Endodermal cell (in vitro differentiated cells): ENCODE measurements at regions not wholly inside any gene's neighbourhood (a gene's known extent, or its start where the extent isn't known, plus 50 kb on each side); places are given as distances from the start of the nearest gene placed in this dataset.

Experiments
- DNase-seq: peaks from one replicate; pipeline ENCODE4 v3.0.0-alpha.2; 2017
- H3K27ac ChIP-seq: 2 replicates; pipeline ENCODE4 v1.5.1; 2013; ENCODE audit warnings: mild to moderate bottlenecking, low read depth, low read length, moderate library complexity
- H3K27me3 ChIP-seq: 2 replicates; pipeline ENCODE4 v1.6.1; 2013; ENCODE audit warnings: mild to moderate bottlenecking, low read length, moderate library complexity; ENCODE audit not compliant: insufficient read depth, control insufficient read depth, poor library complexity, severe bottlenecking
- H3K36me3 ChIP-seq: 2 replicates; pipeline ENCODE4 v1.7.0; 2013; ENCODE audit warnings: mild to moderate bottlenecking, low read length, moderate library complexity; ENCODE audit not compliant: control insufficient read depth, insufficient read depth
- H3K4me1 ChIP-seq: one replicate; pipeline ENCODE4 v1.7.0; 2013; ENCODE audit warnings: low read length; ENCODE audit not compliant: control insufficient read depth, insufficient read depth
- H3K4me3 ChIP-seq: 2 replicates; pipeline ENCODE4 v1.5.1; 2013; ENCODE audit warnings: mild to moderate bottlenecking, low read length, moderate library complexity
- H3K9ac ChIP-seq: 2 replicates; pipeline ENCODE4 v1.6.1; 2013; ENCODE audit warnings: mild to moderate bottlenecking, low read length, moderate library complexity; ENCODE audit not compliant: poor library complexity, severe bottlenecking; ENCODE audit errors: extremely low read depth
- H3K9me3 ChIP-seq: 2 replicates; pipeline ENCODE4 v1.6.1; 2013; ENCODE audit warnings: mild to moderate bottlenecking, low read length, moderate library complexity; ENCODE audit not compliant: control insufficient read depth
- H3K27ac Mint-ChIP-seq: 2 replicates; pipeline ENCODE4 v1.8.0; 2020; ENCODE audit warnings: mixed read lengths
- H3K27me3 Mint-ChIP-seq: 2 replicates; pipeline ENCODE4 v1.8.0; 2021; ENCODE audit warnings: mild to moderate bottlenecking, mixed read lengths; ENCODE audit not compliant: insufficient read depth
- H3K36me3 Mint-ChIP-seq: 2 replicates; pipeline ENCODE4 v1.8.0; 2020; ENCODE audit warnings: low read depth, mixed read lengths
- H3K4me1 Mint-ChIP-seq: 2 replicates; pipeline ENCODE4 v1.8.0; 2020; ENCODE audit warnings: mixed read lengths
- H3K4me3 Mint-ChIP-seq: 2 replicates; pipeline ENCODE4 v1.8.0; 2020; ENCODE audit warnings: mild to moderate bottlenecking, moderate library complexity, mixed read lengths
- H3K9me3 Mint-ChIP-seq: 2 replicates; pipeline ENCODE4 v1.8.0; 2020; ENCODE audit warnings: mild to moderate bottlenecking, mixed read lengths
- CTCF ChIP-seq: fragments of 200-600 bp; sonication (generic); conservative IDR thresholded peaks from 2 replicates; pipeline ENCODE4 v1.5.0; 2021; ENCODE audit warnings: antibody characterized with exemption, mild to moderate bottlenecking
- WGBS, 2 experiments: methylation state at CpG; one replicate each; pipeline versions ENCODE4 v1.1.5 to v1.1.7; 2013; ENCODE audit warnings: missing lambda C conversion rate in 2 of 2, mixed read lengths in 1 of 2; ENCODE audit not compliant: insufficient coverage in 1 of 2, insufficient read length in 1 of 2; 5-methylcytosine and 5-hydroxymethylcytosine counted together

DNA sequence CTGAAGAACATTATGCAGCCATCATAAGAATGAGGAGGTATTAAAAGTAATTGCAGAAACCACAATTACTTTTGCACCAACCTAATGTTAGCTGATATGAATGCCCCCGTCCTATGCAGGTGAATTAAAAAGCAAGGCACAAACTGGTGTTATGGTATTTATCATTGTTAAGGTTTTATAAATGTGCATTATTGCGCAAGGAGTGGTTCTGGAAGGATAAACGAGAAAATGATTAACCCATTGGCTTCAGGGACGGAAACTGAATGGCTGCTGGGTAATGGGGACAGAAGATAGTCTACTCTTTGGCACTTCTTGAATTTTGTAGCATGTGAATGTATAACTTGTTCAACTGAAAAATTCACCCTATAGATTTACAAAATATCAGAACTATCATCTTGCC lies 148.6 kb upstream of the SALL4 start:
- Mint-ChIP-seq H3K27me3 (no peaks in the 10 kb centered on the region), H3K36me3 (peaks cover 3% of the 10 kb centered on the region), H3K4me3 (no peak overlapping the region), H3K4me1 (peaks cover under 1% of the 10 kb centered on the region), H3K9me3 (peaks cover 4% of the 10 kb centered on the region), H3K27ac (no peak overlapping the region)
- no peak for TF ChIP-seq CTCF
- no peak for DNase-seq
- H3K36me3 ChIP-seq, result no peaks in the 10 kb centered on the region
- H3K27ac ChIP-seq, result no peak overlapping the region
- WGBS, 2 experiments, result 78 to 94% methylated on average over 3 to 4 of the region's 4 CpGs
- H3K9me3 ChIP-seq, result no peaks in the 10 kb centered on the region
- H3K4me3 ChIP-seq, result no peak overlapping the region
- H3K4me1 ChIP-seq, result no peaks in the 10 kb centered on the region
- H3K9ac ChIP-seq, result no peak overlapping the region
- no peaks in the 10 kb centered on the region for H3K27me3 ChIP-seq

- Histone ChIP-seq H3K27ac (no peak overlapping the region), H3K9me3 (no peaks in the 10 kb centered on the region), H3K36me3 (no peaks in the 10 kb centered on the region), H3K27me3 (no peaks in the 10 kb centered on the region), H3K4me3 (no peak overlapping the region), H3K4me1 (no peaks in the 10 kb centered on the region), H3K9ac (no peak overlapping the region)
- Mint-ChIP-seq H3K36me3 (no peaks in the 10 kb centered on the region), H3K27ac (peak overlapping the region; percentile 52), H3K4me3 (no peak overlapping the region), H3K4me1 (peaks cover 2% of the 10 kb centered on the region), H3K27me3 (no peaks in the 10 kb centered on the region), H3K9me3 (no peaks in the 10 kb centered on the region)
- no peak for TF ChIP-seq CTCF
- no peak for DNase-seq
These were observed 144.3 kb upstream of the SALL4 start for GRCh38 chr20:51946586-51946985.

- H3K9ac ChIP-seq, result no peak overlapping the region
- no peaks in the 10 kb centered on the region for H3K36me3 Mint-ChIP-seq
- H3K4me1 Mint-ChIP-seq, result peaks cover 2% of the 10 kb centered on the region
- whole genome bisulfite sequencing, 2 experiments, result 94 to 99% methylated on average over 2 to 4 of the region's 5 CpGs
- no peak for TF ChIP-seq CTCF
- H3K27me3 ChIP-seq, result no peaks in the 10 kb centered on the region
- H3K4me3 ChIP-seq, result no peak overlapping the region
- no peak overlapping the region for H3K27ac ChIP-seq
- no peaks in the 10 kb centered on the region for H3K36me3 ChIP-seq
- H3K9me3 ChIP-seq, result no peaks in the 10 kb centered on the region
- H3K4me3 Mint-ChIP-seq, result no peak overlapping the region
- H3K9me3 Mint-ChIP-seq, result no peaks in the 10 kb centered on the region
- no peaks in the 10 kb centered on the region for H3K4me1 ChIP-seq
- DNase-seq, result no peak
- no peaks in the 10 kb centered on the region for H3K27me3 Mint-ChIP-seq
- no peak overlapping the region for H3K27ac Mint-ChIP-seq
These were observed 143.6 kb upstream of the SALL4 start for GRCh38 chr20:51945881-51946280.
